B cell (primary cell): ENCODE measurements at regions not wholly inside any gene's neighbourhood (a gene's known extent, or its start where the extent isn't known, plus 50 kb on each side); places are given as distances from the start of the nearest gene placed in this dataset.

Experiments used
- EZH2 ChIP-seq: IDR thresholded peaks from 2 replicates; pipeline ENCODE4 v1.6.1; 2012; ENCODE audit warnings: borderline replicate concordance, low read depth, mild to moderate bottlenecking, moderate library complexity, low read length; ENCODE audit not compliant: insufficient read depth, poor library complexity, severe bottlenecking
- TF ChIP-seq, protein P1 (sequence below): fragments of 200-600 bp; IDR thresholded peaks from one replicate; pipeline ENCODE4 v1.8.0; 2022; ENCODE audit warnings: antibody characterized with exemption, mild to moderate bottlenecking

DNA sequence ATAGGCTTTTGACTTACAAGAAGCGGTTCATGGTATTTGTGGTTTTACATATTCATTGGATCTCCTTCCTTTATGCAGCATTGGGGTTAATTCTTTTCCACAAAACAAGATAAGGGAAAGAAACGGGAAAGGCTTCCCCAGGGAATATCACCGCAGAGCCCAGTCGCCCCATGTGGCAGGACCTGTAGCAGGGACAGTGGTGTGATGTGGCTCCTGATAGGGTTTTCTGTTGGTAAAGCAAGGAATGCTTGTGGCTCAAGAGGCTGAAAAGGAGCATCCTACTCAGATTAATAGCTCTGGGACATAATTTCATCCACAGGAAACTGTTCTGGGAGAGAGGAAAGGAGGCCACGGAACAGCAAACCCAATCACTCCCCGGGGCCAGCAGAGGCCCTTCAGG is 699.9 kb downstream of the MTRR start:
- TF ChIP-seq, protein P1, sequence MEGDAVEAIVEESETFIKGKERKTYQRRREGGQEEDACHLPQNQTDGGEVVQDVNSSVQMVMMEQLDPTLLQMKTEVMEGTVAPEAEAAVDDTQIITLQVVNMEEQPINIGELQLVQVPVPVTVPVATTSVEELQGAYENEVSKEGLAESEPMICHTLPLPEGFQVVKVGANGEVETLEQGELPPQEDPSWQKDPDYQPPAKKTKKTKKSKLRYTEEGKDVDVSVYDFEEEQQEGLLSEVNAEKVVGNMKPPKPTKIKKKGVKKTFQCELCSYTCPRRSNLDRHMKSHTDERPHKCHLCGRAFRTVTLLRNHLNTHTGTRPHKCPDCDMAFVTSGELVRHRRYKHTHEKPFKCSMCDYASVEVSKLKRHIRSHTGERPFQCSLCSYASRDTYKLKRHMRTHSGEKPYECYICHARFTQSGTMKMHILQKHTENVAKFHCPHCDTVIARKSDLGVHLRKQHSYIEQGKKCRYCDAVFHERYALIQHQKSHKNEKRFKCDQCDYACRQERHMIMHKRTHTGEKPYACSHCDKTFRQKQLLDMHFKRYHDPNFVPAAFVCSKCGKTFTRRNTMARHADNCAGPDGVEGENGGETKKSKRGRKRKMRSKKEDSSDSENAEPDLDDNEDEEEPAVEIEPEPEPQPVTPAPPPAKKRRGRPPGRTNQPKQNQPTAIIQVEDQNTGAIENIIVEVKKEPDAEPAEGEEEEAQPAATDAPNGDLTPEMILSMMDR, result no peak
- no peak for TF ChIP-seq EZH2
